ENCODE measurements at regions not wholly inside any gene's neighbourhood (a gene's known extent, or its start where the extent isn't known, plus 50 kb on each side); places are given as distances from the start of the nearest gene placed in this dataset.
"Not testable (repeated sequence)": the region's sequence is repeated elsewhere in the genome, so short reads cannot be mapped to it uniquely, and the experiment has no call there.

DNA sequence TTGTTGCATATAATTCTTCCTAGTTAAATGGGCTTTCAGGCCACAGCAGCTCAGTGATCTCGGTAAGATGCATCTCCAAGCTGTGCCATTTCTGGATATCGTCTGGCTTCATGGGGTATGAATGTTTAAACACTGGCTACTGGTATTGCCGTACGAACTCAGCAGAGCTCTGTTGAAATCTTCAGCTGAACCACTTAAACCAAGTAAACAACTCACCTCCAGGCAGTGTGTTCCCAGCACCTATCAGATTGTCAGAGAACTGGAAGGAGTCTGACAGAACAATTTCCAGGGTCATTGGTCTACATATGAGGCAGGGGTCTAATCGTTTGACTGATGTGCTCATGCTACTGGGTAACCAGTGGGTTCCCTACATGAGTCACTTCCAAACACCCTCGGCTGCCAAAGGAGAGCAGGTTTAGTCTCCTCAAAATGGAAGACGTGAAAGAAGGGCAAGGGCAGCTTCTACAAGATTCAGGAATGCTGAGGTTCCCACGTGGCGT lies 93.2 kb upstream of the BMAL1 start:
- no peak for DNase-seq

DNA sequence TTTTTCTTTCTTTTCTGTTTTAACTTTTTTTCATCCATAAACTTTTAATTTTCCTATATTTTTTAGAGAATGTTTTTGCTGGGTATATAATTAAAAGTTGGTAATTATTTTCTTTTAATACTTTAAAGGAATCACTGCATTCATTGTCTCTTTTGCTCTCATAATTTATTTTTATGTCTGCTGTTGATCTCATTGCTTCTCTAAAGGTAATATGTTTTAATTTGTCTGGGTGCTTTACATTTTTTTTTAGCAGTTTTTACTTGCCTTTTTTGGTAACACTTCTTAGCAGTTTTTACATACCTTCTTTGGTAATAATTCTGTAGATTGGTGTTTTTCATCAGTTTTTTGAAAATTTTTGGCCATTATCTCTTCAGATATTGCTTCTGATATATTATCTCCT lies 89.4 kb upstream of the BMAL1 start:
- no peak for DNase-seq

DNA sequence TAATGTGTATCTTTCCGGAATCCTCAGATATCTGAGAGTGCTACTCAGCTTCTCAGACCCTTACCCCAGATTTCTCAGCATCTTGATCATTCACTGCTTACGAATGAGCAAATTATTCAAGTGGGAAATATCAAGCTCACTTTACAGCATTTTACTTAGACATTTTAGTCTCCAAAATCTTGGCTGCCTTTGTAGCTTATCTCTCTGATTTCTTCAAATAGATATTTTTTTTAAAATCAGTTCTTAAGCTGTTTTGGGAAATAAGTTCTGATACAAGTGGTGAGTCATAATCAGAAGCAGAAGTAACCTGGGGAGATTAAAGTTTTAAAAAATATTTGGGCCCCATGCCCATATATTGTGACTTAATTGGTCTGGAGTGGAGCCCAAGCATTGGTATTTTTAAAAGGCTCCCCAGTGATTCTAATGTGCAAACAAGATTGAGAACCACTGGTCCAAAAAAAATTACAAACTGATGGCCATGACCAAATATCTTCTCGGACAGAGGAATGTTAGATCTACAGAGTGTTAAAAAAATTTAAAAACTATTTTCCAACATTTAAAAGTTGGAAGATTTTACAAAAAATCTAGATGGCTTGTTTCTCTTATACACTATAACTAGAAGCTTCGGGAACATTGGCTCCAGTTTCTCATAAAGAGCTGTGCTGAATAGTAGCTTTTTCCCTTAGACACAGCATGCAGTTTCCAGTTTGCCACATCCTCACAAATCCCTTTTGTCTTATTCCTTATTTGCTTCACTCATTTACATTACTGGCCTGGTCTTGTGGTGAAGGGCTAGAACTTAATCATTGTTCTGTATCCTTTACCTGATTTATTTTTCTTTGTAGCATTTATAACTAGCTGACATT lies 87.8 kb upstream of the BMAL1 start:
- DNase-seq, result no peak

DNA sequence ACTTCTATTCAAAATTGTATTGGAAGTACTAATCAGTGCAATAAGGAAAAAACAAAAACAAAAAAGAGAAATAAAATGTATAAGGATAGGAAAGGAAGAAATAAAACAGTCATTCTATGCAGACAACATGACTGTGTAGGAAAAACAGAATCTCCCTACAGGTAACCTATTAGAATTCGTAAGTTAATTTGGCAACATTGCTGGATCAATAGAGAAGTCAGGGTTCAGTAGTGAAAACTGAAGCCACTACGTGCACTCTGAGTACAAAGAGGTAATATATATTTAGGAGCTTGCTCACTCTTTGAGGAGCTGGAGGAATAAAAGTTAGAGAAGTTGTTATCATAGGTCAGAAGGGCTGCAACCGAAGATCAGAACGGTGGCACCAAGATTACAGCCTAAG lies 84.0 kb upstream of the BMAL1 start:
- no peak for DNase-seq

DNA sequence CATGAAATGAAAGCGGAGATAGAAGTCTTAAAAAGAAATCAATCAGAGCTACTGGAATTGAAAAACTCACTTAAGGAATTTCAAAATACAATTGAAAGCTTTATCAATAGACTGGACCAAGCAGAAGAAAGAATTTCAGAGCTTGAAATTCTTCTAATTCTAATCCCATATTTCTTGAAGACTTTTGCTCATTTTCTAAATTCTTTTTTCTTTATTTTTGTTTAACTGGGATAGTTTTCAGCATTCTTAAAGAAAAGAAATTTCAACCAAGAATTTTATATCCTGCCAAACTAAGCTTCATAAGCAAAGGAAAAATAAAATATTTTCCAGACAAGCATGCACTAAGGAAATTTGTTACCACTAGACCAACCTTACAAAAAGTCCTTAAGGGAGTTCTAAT lies 80.2 kb upstream of the BMAL1 start:
- DNase-seq, result not testable (repeated sequence)

DNA sequence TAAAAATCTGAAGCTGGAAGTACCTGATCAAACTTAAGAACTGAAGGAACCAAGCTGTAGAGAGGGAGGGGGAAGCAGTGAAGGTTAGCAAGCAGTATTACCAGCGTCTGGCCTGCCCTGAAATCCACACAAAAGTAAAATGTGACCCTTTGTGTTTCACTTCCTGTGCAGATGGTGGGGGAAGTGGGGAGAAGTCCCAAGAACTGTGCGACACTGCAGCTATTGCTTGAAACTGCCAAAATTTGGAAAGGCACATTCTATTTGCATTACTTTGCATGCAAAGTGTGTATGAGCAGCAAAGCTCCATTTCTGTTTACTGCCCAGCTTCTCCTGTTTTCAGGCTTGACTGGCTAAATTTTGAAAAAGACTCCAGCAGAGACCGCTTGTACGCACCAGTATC lies 72.1 kb upstream of the BMAL1 start:
- DNase-seq, result no peak

DNA sequence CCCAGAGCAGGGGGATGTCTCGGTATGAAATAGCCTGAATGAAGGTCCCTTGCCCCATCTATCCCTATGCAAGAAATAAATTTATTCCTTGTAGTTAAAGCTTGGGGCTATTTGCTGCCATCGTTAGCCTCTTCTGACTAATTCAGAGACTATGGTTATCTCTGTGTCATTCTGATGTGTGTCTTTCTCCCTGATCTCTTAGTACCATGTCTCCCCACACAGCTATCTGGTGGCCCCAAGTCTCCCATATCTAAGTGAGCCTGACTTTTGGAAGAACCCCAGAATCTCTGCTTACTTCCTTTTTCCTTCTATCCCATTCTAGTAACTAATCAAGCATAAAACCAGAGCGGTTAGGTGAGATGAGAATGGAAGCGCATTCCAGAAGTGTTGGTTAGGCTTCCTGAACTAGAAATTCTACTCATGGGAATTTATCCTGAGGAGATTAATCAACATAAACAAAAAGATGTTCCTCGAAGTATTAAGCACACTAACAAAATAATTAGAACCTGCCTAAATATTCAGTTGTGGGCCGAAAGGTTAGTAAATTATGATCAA lies 71.4 kb upstream of the BMAL1 start:
- no peak for DNase-seq

DNA sequence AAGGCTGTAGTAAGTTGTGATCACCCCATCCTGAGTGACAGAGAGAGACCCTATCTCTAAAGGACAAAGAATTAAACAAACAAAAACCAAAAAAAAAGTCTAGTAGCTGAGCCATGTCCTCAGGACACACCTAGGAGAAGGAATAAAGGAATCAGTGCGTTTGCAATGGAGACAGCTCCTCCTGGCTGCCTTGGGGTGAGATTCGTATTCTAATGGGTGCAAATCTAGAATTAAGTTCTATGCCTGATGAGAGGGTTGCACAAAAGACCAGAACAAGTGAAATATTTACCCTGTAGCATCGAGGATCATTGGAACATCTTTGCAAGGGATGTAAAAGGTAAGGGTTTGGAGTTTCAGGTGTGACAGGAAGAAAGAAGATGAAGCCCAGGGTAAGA lies 70.3 kb upstream of the BMAL1 start:
- DNase-seq, result no peak

DNA sequence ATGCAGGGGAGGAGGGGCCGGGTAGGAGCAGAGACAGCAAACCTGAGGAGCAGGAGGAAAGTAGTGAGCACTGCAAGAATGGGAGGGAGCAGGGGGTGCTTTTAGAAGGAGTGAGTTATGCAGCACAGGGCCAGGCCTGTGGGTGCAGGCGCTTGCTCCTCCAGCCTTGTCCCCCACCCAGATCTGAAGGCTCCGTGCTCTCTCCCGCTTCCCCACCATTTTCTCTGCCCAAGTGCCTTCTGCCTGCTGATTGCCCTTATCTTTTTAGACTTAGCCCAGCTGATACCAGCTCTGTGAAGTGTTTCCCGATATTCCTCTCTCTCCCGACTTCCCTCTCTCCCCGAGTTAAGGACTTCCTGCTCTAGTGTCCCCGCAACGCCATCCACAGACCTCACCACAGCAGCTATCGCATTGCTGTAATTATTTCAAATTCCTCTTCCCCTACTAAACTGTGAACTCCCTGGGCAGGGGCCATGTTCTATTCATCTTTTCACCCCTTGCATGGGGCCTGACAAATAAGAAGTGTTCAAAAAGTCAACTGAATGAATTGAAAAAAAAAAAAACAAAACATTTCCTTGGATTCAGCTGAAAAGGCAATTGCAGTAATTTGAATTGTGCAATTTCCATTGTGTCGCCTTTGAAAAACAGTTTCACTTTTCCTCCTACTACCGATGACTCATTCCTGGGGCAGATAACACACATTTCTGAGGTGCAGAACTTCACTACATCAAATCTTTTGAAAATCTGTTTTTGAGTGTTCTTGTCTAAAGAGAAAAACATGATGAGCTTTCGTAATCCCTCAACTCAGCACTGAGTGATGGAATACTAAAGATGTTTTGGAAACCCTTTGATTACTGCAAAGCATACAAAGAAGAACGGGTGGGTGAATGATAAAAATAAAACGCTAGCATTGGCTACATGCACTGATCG lies 69.7 kb upstream of the BMAL1 start:
- no peak for DNase-seq

DNA sequence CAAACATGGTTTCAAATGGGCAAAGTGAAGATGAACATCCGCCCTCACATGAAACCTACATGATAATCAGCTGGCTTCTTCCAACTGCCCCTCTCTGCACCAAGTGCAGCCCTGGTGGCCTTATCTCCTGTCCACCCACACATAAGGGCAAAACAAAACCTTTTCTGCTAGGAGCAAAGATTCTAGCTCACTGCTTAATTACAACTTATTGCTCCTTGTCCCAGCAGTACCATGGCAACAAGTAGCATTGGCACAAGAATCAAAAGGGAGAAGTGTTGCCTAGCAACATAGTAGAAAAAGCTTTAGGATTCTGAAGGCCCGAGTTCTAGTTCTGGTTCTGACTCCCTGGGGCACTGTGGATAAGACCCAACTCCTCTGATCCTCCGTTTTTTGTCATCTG lies 68.7 kb upstream of the BMAL1 start:
- DNase-seq, result no peak

DNA sequence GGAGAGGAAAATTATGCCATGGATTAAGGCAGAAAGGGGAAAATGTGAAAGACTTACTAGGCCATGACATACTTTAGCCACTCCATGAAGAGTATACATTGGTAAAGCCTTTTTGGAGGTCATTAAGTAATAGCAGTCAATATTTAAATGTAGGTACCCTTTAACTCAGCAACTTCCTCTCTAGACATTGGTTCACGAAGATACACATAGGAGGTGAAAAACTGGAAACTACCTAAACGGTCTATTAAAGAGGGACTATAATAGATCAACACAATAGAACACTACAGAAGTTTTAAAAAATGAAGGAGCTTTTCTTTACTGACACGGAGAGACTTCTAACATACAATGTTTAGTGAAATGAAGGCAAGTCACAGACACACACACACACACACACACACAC lies 68.2 kb upstream of the BMAL1 start:
- no peak for DNase-seq

DNA sequence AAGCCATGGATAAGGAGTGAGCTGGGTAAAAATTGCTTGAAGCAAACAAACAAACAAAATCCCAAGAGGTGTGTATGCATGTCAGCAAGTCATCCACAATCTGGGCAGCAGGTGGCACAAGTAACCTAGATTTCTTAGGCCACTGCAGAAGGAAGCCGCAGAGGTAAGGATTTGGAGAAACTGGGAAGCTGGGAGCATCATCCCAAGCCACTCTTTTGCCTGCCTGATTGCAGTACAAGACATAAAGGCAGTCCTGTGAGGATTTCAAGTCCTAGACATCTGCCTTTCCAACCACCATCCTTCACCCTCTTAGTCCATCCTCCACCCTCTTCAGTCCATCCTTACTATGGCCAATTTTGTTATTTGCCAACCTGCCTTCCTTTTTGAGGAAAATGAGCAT lies 67.2 kb upstream of the BMAL1 start:
- no peak for DNase-seq

DNA sequence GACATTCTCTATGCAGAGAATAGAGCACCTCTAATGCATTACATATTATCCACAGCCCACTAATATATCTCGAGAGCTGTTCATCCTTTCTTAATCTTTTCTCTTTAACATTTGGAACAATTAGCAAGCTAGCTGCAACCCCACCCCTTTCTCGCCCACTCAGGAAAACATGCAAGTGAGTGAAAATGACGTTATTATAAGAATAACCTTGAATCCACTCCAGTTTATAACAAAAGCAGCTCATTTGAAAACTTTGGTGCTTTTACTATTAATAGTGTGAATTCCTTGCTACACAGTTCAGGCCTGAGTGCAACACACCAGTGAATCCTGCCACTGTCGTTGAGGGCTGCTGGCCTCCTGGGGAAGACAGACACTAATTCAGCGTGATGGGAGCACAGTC lies 63.3 kb upstream of the BMAL1 start:
- no peak for DNase-seq

DNA sequence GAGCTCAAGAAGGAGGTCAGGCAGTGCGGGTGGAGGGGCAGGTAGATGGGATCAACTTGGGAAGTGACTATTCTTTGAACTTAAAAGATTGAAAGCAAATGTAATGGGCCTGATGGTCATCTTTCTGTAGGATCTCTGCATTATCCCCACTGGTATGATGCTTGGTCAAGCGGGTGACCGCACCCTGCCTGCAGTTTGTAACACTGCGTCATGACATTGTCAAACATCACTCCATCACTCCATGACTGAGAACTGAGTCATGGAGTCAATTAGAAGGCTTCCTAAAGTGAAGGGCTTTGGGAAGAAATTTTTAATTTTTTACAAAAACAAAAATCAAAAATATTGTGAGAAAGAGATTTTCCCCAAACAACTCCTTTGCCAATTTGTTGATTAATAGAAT lies 62.4 kb upstream of the BMAL1 start:
- DNase-seq, result no peak

DNA sequence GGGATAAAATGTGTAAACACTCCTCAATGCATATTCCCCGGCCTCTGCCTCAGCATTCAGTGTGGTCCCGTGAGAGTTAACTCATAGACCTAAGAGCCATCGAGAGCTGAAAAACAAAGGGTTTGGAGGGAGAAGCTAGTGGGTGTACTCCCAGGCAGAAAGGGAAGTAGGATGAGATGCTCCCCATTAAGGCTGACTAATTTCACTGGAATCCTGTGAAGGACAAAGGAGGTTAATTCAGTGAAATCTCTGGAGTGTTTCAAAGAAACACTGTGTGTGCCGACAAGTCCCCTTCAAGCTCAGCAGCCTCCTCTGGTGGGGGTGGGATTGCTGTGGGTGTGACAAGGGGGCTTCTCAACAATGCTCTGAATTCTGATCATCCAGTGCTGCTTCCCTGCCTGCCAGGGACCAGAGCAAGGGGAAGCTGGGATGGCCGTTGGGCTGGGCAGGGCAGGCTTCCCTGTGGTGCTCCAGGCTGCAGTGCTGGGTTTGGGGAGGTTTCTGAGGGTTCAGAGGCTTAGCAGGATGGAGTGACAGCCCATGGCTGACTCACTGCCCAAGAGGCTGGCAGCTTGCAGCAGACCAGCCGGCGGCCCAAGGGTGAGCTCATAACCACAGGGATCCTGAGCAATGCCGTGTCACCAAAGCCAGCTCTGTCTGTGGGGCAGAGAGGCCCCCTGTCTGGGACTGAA lies 61.4 kb upstream of the BMAL1 start:
- no peak for DNase-seq

DNA sequence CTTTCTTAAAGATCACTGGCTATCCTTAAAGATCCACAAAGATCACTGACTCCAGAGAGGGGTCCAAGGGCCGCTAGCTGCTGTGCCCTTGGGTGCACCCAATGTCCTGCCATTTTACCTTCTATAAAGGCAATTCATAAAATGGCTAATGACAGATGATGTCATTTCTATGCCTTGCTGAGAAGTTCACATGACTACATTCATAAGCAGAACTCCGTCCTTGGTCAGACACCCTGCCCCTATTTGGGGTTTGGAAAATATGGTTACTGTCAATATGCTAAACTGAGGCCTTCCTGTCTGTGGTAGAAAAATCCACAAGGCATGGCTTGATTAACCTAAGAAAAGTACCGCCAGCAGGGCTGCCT lies 60.9 kb upstream of the BMAL1 start:
- DNase-seq, result no peak

DNA sequence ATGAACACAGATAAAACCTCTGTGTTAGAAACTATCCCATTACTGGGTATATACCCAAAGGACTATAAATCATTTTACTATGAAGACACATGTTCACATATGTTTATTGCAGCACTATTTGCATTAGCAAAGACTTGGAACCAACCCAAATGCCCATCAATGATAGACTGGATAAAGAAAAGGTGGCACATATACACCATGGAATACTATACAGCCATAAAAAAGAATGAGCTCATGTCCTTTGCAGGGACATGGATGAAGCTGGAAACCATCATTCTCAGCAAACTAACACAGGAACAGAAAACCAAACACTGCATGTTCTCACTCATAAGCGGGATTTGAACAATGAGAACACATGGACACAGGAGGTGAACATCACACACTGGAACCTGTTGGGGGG lies 58.9 kb upstream of the BMAL1 start:
- DNase-seq, result not testable (repeated sequence)

DNA sequence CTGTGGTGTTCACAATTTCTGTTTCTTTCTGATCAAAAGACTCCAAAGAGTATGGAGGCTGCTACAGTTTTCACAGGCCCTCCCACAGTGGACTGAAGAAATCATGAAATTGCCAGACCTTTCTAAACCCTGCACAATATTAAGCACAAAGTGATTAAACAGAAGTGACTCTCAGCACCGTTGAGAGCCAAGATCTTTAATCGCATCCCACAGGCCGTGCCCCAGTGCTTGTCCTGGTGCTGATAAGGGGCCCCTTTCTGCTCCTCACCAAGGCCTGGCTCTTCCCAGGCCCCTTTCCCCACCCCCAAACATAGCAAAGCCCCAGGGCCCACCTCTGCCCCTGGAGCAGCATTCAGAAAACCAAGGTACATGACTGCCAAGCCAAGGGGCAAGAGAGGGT lies 57.4 kb upstream of the BMAL1 start:
- no peak for DNase-seq

DNA sequence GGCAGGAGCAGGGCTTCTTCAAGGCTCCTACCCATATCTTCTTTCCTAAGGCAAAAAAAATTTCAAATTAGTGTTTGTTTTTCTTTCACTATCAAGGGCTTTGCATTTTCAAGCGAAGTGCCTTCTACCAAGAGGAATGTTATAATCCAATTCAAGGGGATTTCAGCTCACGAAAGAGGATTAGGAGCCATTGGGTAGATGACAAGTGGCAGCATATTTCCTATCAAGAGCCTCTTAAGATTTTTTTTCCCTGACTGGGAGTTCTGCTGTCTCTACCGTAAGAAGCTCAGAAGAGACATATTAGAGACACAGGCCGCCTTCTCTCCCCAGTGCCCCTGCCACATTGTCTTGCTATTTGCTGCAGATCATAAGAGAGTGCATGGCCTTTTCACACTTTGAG lies 55.9 kb upstream of the BMAL1 start:
- DNase-seq, result no peak

DNA sequence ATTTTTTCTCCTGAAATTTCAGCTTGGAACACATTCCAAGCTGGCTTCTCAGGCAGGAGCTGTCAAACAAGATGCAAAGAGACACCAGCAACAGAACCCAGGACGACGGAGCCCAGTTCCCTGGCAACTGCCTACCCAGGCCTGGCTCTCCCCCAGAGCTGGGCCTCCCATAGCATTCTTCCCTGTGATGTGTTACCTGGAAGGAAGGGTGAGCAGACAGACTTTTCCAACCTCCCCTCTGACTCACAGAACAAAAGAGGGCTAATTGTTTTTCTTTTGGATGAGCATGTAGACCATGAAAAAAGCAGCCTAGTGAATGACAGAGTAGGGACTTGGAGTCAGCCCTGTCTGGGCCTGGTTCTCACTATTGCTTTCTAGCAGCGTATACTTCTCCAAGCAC lies 55.3 kb upstream of the BMAL1 start:
- no peak for DNase-seq

DNA sequence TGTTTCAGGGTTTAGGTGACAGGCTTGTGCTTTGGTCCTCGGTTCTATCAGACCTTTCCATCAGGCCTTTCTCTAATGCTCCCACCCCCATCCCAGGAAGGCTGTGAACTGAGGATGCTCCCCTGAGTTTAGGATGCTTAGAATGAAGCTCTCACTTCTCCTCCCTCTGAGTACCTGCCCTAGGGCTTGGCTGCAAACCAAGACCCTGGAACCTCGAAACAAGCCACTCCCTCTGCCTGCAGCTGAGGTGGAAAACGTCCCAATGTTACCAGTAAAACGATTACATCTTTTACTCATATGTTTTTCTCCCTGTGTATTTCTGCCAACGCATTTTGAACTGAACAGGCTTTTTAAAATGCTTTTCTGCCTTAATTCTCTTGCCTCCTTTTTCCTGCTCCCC lies 54.5 kb upstream of the BMAL1 start:
- no peak for DNase-seq

DNA sequence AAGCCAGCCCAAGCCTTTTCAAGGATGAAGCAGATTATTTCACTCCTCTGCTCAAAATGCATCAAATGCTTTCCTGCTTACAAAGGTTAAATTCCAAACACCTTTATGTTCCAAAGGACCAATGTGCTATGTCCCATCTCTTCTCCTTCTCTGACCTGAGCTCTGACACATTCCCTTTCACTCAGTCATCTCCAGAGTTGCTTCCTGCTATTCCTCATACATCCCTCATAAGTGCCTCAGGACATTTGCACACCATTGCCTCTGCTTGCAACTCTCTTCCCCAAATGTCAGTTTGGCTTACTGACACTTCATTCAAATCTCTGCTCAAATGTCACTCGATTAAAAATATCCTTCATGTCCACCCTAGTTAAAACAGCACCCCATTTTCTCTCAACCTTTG lies 53.3 kb upstream of the BMAL1 start:
- no peak for DNase-seq

Measured in NCI-H2081 treated with DMSO at 0.1 percent for 48 hours (cell line).